Mesenchymal stem cell (in vitro differentiated cells and primary cell): ENCODE measurements at regions not wholly inside any gene's neighbourhood (a gene's known extent, or its start where the extent isn't known, plus 50 kb on each side); places are given as distances from the start of the nearest gene placed in this dataset.

Experiments
- DNase-seq: peaks from one replicate; pipeline ENCODE4 v3.0.0-alpha.2; 2013
- H2AFZ ChIP-seq: one replicate; pipeline ENCODE4 v1.6.1; 2013; ENCODE audit warnings: low read depth, mild to moderate bottlenecking, control low read depth, inconsistent platforms, low read length, moderate library complexity
- H2AK5ac ChIP-seq: 2 replicates; pipeline ENCODE4 v1.6.1; 2013; ENCODE audit warnings: low read length, moderate library complexity, mild to moderate bottlenecking, inconsistent platforms; ENCODE audit not compliant: severe bottlenecking
- H2BK120ac ChIP-seq: one replicate; pipeline ENCODE4 v1.6.1; 2013; ENCODE audit warnings: low read depth, mild to moderate bottlenecking, inconsistent platforms, low read length, moderate library complexity
- H2BK12ac ChIP-seq, 2 experiments: one replicate each; pipeline ENCODE4 v1.6.1; 2013; ENCODE audit warnings: inconsistent platforms in 2 of 2, low read length in 2 of 2, mild to moderate bottlenecking in 2 of 2, moderate library complexity in 2 of 2, control low read depth in 1 of 2
- H2BK15ac ChIP-seq: one replicate; pipeline ENCODE4 v1.6.1; 2013; ENCODE audit warnings: mild to moderate bottlenecking, low read depth, inconsistent platforms; ENCODE audit not compliant: poor library complexity, severe bottlenecking
- H2BK5ac ChIP-seq: 2 replicates; pipeline ENCODE4 v1.6.1; 2013; ENCODE audit warnings: low read depth, mild to moderate bottlenecking, low read length, control low read depth, inconsistent platforms; ENCODE audit not compliant: poor library complexity, severe bottlenecking
- H3K14ac ChIP-seq, 2 experiments: one replicate each; pipeline ENCODE4 v1.6.1; 2013; ENCODE audit warnings: inconsistent platforms in 2 of 2, low read length in 2 of 2, control low read depth in 1 of 2, mild to moderate bottlenecking in 1 of 2, moderate library complexity in 1 of 2
- H3K18ac ChIP-seq, 2 experiments: one replicate each; pipeline ENCODE4 v1.6.1; 2013; ENCODE audit warnings: inconsistent platforms in 2 of 2, low read length in 2 of 2, control low read depth in 1 of 2, low read depth in 1 of 2, mild to moderate bottlenecking in 1 of 2
- H3K23ac ChIP-seq, 2 experiments: one replicate each; pipeline ENCODE4 v1.6.1; 2013; ENCODE audit warnings: inconsistent platforms in 2 of 2, low read length in 2 of 2, mild to moderate bottlenecking in 2 of 2, moderate library complexity in 2 of 2, control low read depth in 1 of 2
- H3K27ac ChIP-seq: 2 replicates; pipeline ENCODE4 v1.5.1; 2013; ENCODE audit warnings: mild to moderate bottlenecking, moderate library complexity, low read length, control low read depth, inconsistent platforms; ENCODE audit not compliant: poor library complexity, severe bottlenecking
- H3K27me3 ChIP-seq, 2 experiments: 2 replicates each; pipeline versions ENCODE4 v1.6.1 to v1.7.0; 2013; ENCODE audit warnings: low read length in 2 of 2, mild to moderate bottlenecking in 2 of 2, moderate library complexity in 2 of 2, control low read depth in 1 of 2, inconsistent platforms in 1 of 2; ENCODE audit not compliant: control insufficient read depth in 1 of 2, insufficient read depth in 1 of 2
- H3K36me3 ChIP-seq, 2 experiments: 2 replicates each; pipeline versions ENCODE4 v1.6.1 to v1.7.0; 2013; ENCODE audit warnings: low read length in 2 of 2, control low read depth in 1 of 2, inconsistent platforms in 1 of 2, low read depth in 1 of 2, mild to moderate bottlenecking in 1 of 2; ENCODE audit not compliant: insufficient read depth in 2 of 2, control insufficient read depth in 1 of 2
- H3K4ac ChIP-seq, 2 experiments: one replicate each; pipeline ENCODE4 v1.6.1; 2013; ENCODE audit warnings: inconsistent platforms in 2 of 2, low read length in 2 of 2, mild to moderate bottlenecking in 2 of 2, moderate library complexity in 2 of 2, control low read depth in 1 of 2, low read depth in 1 of 2
- H3K4me1 ChIP-seq: 2 replicates; pipeline ENCODE4 v1.6.1; 2013; ENCODE audit warnings: low read depth, low read length, control low read depth; ENCODE audit not compliant: control insufficient read depth, insufficient read depth
- H3K4me2 ChIP-seq: 2 replicates; pipeline ENCODE4 v1.6.1; 2013; ENCODE audit warnings: low read length, mild to moderate bottlenecking, inconsistent platforms; ENCODE audit not compliant: poor library complexity, severe bottlenecking
- H3K4me3 ChIP-seq, 2 experiments: 2 replicates each; pipeline versions ENCODE4 v1.5.1 to v1.7.0; 2013; ENCODE audit warnings: low read length in 2 of 2, mild to moderate bottlenecking in 2 of 2, control low read depth in 1 of 2, low read depth in 1 of 2; ENCODE audit not compliant: insufficient read depth in 1 of 2
- H3K79me1 ChIP-seq: replicated peaks from 2 replicates; pipeline ENCODE4 v1.6.1; 2013; ENCODE audit warnings: mild to moderate bottlenecking, control low read depth, low read length, inconsistent platforms; ENCODE audit not compliant: poor library complexity, severe bottlenecking
- H3K9ac ChIP-seq: 2 replicates; pipeline ENCODE4 v1.7.0; 2013; ENCODE audit warnings: mild to moderate bottlenecking, low read length, moderate library complexity
- H3K9me3 ChIP-seq: 2 replicates; pipeline ENCODE4 v1.7.0; 2013; ENCODE audit warnings: mild to moderate bottlenecking, low read length; ENCODE audit not compliant: control insufficient read depth
- H4K8ac ChIP-seq: one replicate; pipeline ENCODE4 v1.6.1; 2013; ENCODE audit warnings: inconsistent platforms, mild to moderate bottlenecking, low read length, moderate library complexity
- H4K91ac ChIP-seq: one replicate; pipeline ENCODE4 v1.6.1; 2013; ENCODE audit warnings: mild to moderate bottlenecking, low read length, inconsistent platforms
- WGBS: methylation state at CpG from one replicate; pipeline ENCODE4 v1.1.7; 2013; ENCODE audit warnings: mixed read lengths; 5-methylcytosine and 5-hydroxymethylcytosine counted together

- no peak for DNase-seq
- Histone ChIP-seq H2BK5ac (no peak overlapping the region), H4K8ac (no peak overlapping the region), H2BK12ac (peak overlapping the region in 1 of 2 experiments; percentile 67), H3K23ac (no peak overlapping the region), H3K18ac (peak overlapping the region in 1 of 2 experiments; percentile 5), H2AK5ac (no peak overlapping the region), H3K4me1 (no peaks in the 10 kb centered on the region), H3K27ac (no peak overlapping the region), H3K36me3 (no peaks in the 10 kb centered on the region), H3K27me3 (peaks cover 0 to 16% of the 10 kb centered on the region in 2 experiments), H3K14ac (peak overlapping the region in 1 of 2 experiments; percentile 53), H2BK15ac (no peak overlapping the region), H3K4ac (peak overlapping the region; percentile 17 to 82), H4K91ac (no peak overlapping the region), H3K4me2 (no peak overlapping the region), H3K9ac (peak overlapping the region; percentile 23), H3K9me3 (no peaks in the 10 kb centered on the region), H2AFZ (no peak overlapping the region), H2BK120ac (no peak overlapping the region), H3K4me3 (no peak overlapping the region), H3K79me1 (no peaks in the 10 kb centered on the region)
- WGBS: 76% methylated on average over 4 of the region's 5 CpGs
Observed at GRCh38 chr18:24876266-24876665, 415.8 kb downstream of the HRH4 start.

GRCh38 chr18:24877066-24877465 lies 416.6 kb downstream of the HRH4 start:
- Histone ChIP-seq H3K79me1 (no peaks in the 10 kb centered on the region), H2BK12ac (no peak overlapping the region), H3K36me3 (no peaks in the 10 kb centered on the region), H3K23ac (no peak overlapping the region), H3K18ac (no peak overlapping the region), H2AK5ac (no peak overlapping the region), H3K9ac (no peak overlapping the region), H3K14ac (no peak overlapping the region), H2BK5ac (peak overlapping the region; percentile 1), H2BK120ac (no peak overlapping the region), H4K91ac (no peak overlapping the region), H3K27ac (no peak overlapping the region), H3K4me2 (no peak overlapping the region), H3K4me1 (no peaks in the 10 kb centered on the region), H2AFZ (no peak overlapping the region), H3K9me3 (no peaks in the 10 kb centered on the region), H3K27me3 (peaks cover 0 to 16% of the 10 kb centered on the region in 2 experiments), H2BK15ac (no peak overlapping the region), H3K4me3 (no peak overlapping the region), H4K8ac (no peak overlapping the region), H3K4ac (no peak overlapping the region)
- DNase-seq: no peak
- 98% methylated on average over 3 of the region's 5 CpGs for WGBS

- H3K9ac ChIP-seq: no peak overlapping the region
- H3K14ac ChIP-seq: no peak overlapping the region
- no peaks in the 10 kb centered on the region for H3K79me1 ChIP-seq
- no peaks in the 10 kb centered on the region for H3K9me3 ChIP-seq
- no peak overlapping the region for H4K8ac ChIP-seq
- no peak overlapping the region for H2BK15ac ChIP-seq
- H3K23ac ChIP-seq: no peak overlapping the region
- H3K18ac ChIP-seq: no peak overlapping the region
- peaks cover 0 to 16% of the 10 kb centered on the region in 2 experiments for H3K27me3 ChIP-seq
- H3K27ac ChIP-seq: no peak overlapping the region
- H4K91ac ChIP-seq: no peak overlapping the region
- DNase-seq: no peak
- H3K4me1 ChIP-seq: no peaks in the 10 kb centered on the region
- no peak overlapping the region for H2BK120ac ChIP-seq
- WGBS: 88% methylated on average over 6 of the region's 6 CpGs
- H2AK5ac ChIP-seq: no peak overlapping the region
- no peaks in the 10 kb centered on the region for H3K36me3 ChIP-seq
- H2BK5ac ChIP-seq: no peak overlapping the region
- H3K4me2 ChIP-seq: no peak overlapping the region
- peak overlapping the region in 1 of 2 experiments; percentile 30 for H3K4ac ChIP-seq
- H3K4me3 ChIP-seq: no peak overlapping the region
- no peak overlapping the region for H2AFZ ChIP-seq
- H2BK12ac ChIP-seq: peak overlapping the region; percentile 49 to 72
Observed at GRCh38 chr18:24877546-24877945, 417.1 kb downstream of the HRH4 start.

GRCh38 chr18:24878289-24878688 lies 417.9 kb downstream of the HRH4 start:
- Histone ChIP-seq H2BK120ac (no peak overlapping the region), H3K4me2 (no peak overlapping the region), H4K91ac (no peak overlapping the region), H2BK5ac (no peak overlapping the region), H3K27ac (no peak overlapping the region), H3K9me3 (no peaks in the 10 kb centered on the region), H3K4ac (peak overlapping the region in 1 of 2 experiments; percentile 60), H3K4me1 (no peaks in the 10 kb centered on the region), H3K36me3 (no peaks in the 10 kb centered on the region), H3K79me1 (no peaks in the 10 kb centered on the region), H3K14ac (no peak overlapping the region), H3K18ac (no peak overlapping the region), H2BK12ac (no peak overlapping the region), H3K27me3 (peaks cover 0 to 16% of the 10 kb centered on the region in 2 experiments), H2BK15ac (no peak overlapping the region), H2AFZ (no peak overlapping the region), H2AK5ac (no peak overlapping the region), H3K23ac (no peak overlapping the region), H3K4me3 (no peak overlapping the region), H4K8ac (no peak overlapping the region), H3K9ac (no peak overlapping the region)
- peak; percentile 74 for DNase-seq
- no CpG with 5 or more reads among the region's 4 CpGs for WGBS
